Upper lobe of left lung (tissue), 6 donors: ENCODE measurements at regions not wholly inside any gene's neighbourhood (a gene's known extent, or its start where the extent isn't known, plus 50 kb on each side); places are given as distances from the start of the nearest gene placed in this dataset.

Experiments
- ATAC-seq, 2 donors: fragments of 200-7000 bp; cut with Tn5 transposase; one replicate each; pipeline ENCODE4 v1.9.1; 2022; ENCODE audit warnings: mild to moderate bottlenecking in 2 of 2, moderate library complexity in 2 of 2; ENCODE audit not compliant: low FRiP score in 2 of 2
- DNase-seq, 2 donors: peaks; one replicate each; pipeline ENCODE4 v3.0.0-alpha.2; 2019 to 2020
- H3K27ac ChIP-seq, 4 donors: fragments of 200-600 bp; sonication (generic); one replicate each; pipeline ENCODE4 v1.5.1; 2016 to 2019
- H3K27me3 ChIP-seq, 4 donors: fragments of 200-600 bp; sonication (generic); one replicate each; pipeline ENCODE4 v1.5.1; 2017 to 2019
- H3K36me3 ChIP-seq, 4 donors: fragments of 200-600 bp; sonication (generic); one replicate each; pipeline ENCODE4 v1.5.1; 2016 to 2019
- H3K4me1 ChIP-seq, 4 donors: fragments of 200-600 bp; sonication (generic); one replicate each; pipeline ENCODE4 v1.5.1; 2018 to 2019
- H3K4me3 ChIP-seq, 4 donors: fragments of 200-600 bp; sonication (generic); one replicate each; pipeline ENCODE4 v1.5.1; 2017 to 2019; ENCODE audit warnings: mild to moderate bottlenecking in 2 of 4, moderate library complexity in 1 of 4
- H3K9me3 ChIP-seq, 4 donors: fragments of 200-600 bp; sonication (generic); one replicate each; pipeline ENCODE4 v1.5.1; 2018 to 2019
- EP300 ChIP-seq, 4 donors: sonication (generic); formaldehyde crosslinking; IDR thresholded peaks; one replicate each; pipeline ENCODE4 v1.5.1; 2017; ENCODE audit warnings: antibody characterized with exemption in 4 of 4, control low read depth in 2 of 4
- POLR2A ChIP-seq, 4 donors: fragments of 450-650 bp; IDR thresholded peaks; one replicate each; pipeline ENCODE4 v1.5.1; 2016 to 2017; ENCODE audit warnings: antibody characterized with exemption in 4 of 4, mild to moderate bottlenecking in 2 of 4
- POLR2AphosphoS5 ChIP-seq, 2 donors: sonication (generic); formaldehyde crosslinking; IDR thresholded peaks; one replicate each; pipeline ENCODE4 v1.5.1; 2017; ENCODE audit warnings: antibody characterized with exemption in 2 of 2
- WGBS, 2 donors: methylation state at CpG; one replicate each; pipeline ENCODE4 v1.1.5; 2017 to 2018; 5-methylcytosine and 5-hydroxymethylcytosine counted together
- TF ChIP-seq, protein P1 (sequence below), 6 experiments: fragments of 450-650 bp in 4 of 6; fragments of 200-600 bp in 2 of 6; sonication (generic) in 2 of 6; IDR thresholded peaks; one replicate each; pipeline ENCODE4 v1.5.1; 2016 to 2019; ENCODE audit warnings: antibody characterized with exemption in 6 of 6
- donor health status: DM: no; HTN: no; CAD: no; lungs with moderate emphysema.
- donor health status: DM: no; HTN: yes; CAD: no; lungs with severe emphysema.

DNA sequence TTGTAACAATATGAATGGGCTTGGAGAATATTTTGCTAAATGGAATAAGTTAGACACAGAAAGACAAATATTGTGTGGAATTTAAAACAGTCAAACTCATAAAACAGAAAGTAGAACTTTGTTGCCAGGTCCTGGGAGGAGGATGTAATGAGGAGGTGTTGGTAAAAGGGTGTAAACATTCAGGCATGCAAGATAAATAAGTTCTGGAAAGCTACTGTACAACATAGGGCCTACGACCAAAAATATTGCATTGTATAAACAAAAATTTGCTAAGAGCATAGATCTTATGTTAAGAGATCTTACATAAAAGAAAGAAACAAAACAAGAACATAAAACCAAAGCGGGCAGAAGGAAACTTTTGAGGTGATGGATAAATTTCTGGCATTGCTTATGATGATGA lies 1907.8 kb upstream of the PCDH20 start:
- WGBS, 2 donors, result 48 to 56% methylated on average over 2 of the region's 2 CpGs
- Histone ChIP-seq H3K27ac (no peak overlapping the region), H3K9me3 (no peaks in the 10 kb centered on the region), H3K4me3 (no peak overlapping the region), H3K4me1 (no peaks in the 10 kb centered on the region), H3K36me3 (no peaks in the 10 kb centered on the region), H3K27me3 (no peaks in the 10 kb centered on the region)
- TF ChIP-seq POLR2A (IDR thresholded peaks at IDR 0.05), result no peak
- TF ChIP-seq EP300 (IDR thresholded peaks at IDR 0.05), result no peak
- no peak for TF ChIP-seq POLR2AphosphoS5 (IDR thresholded peaks at IDR 0.05)
- DNase-seq, result no peak
- no peak for ATAC-seq

DNA sequence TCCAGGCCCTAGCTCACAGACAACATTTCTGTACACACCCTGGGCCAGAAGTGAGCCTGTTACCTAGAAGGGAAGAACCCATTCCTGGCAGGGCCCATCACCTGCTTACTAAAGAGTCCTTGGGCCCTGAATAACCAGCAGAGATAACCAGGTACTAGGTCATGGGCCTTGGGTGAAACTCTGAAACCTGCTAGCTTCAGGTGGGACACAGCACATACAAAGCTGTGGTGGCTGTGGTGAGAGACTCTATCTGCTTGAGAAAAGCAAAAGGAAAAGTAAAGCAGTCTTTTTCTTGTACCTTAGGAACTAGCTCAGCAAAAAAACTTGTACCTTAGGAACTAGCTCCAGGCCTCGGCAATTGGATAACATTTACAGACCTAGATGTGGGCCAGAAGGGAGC lies 1895.9 kb upstream of the PCDH20 start:
- Histone ChIP-seq H3K27ac (no peak overlapping the region), H3K9me3 (no peaks in the 10 kb centered on the region), H3K27me3 (no peaks in the 10 kb centered on the region), H3K4me1 (no peaks in the 10 kb centered on the region), H3K36me3 (no peaks in the 10 kb centered on the region), H3K4me3 (no peak overlapping the region)
- no peak for TF ChIP-seq POLR2AphosphoS5 (IDR thresholded peaks at IDR 0.05)
- no peak for TF ChIP-seq EP300 (IDR thresholded peaks at IDR 0.05)
- TF ChIP-seq, protein P1, sequence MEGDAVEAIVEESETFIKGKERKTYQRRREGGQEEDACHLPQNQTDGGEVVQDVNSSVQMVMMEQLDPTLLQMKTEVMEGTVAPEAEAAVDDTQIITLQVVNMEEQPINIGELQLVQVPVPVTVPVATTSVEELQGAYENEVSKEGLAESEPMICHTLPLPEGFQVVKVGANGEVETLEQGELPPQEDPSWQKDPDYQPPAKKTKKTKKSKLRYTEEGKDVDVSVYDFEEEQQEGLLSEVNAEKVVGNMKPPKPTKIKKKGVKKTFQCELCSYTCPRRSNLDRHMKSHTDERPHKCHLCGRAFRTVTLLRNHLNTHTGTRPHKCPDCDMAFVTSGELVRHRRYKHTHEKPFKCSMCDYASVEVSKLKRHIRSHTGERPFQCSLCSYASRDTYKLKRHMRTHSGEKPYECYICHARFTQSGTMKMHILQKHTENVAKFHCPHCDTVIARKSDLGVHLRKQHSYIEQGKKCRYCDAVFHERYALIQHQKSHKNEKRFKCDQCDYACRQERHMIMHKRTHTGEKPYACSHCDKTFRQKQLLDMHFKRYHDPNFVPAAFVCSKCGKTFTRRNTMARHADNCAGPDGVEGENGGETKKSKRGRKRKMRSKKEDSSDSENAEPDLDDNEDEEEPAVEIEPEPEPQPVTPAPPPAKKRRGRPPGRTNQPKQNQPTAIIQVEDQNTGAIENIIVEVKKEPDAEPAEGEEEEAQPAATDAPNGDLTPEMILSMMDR (IDR thresholded peaks at IDR 0.05), result no peak
- TF ChIP-seq POLR2A (IDR thresholded peaks at IDR 0.05), result no peak
- WGBS, 2 donors, result 94% methylated on average over 1 of the region's 1 CpG
- DNase-seq (no peak), ATAC-seq (no peak)

DNA sequence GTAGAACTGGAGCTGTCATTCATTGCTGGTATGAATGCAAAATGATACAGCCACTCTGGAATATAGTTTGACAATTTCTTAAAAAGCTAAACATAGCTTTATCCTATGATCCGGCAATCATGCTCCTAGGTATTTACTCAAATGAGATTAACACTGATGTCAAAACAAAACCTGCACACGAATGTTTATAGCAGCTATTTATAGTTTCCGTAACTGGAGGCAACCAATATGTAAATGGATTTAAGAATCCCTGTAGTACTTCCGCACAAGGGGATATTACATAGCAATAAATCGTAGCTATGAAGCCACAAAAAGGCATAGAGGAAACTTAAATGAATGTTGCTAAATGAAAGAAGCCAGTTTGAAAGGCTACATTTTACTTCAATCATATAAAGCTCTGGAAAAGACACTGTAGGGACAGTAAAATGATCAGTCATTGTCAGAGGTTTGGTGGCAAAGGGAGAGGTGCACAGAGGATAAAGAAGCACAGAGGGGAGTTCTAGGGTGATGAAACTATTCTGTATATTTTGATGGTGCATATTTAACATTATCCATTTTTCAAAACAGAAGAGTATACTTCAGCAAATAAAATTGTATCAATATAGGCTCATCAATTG lies 1893.0 kb upstream of the PCDH20 start:
- no peaks in the 10 kb centered on the region for H3K36me3 ChIP-seq
- H3K4me3 ChIP-seq, result no peak overlapping the region
- H3K27me3 ChIP-seq, result no peaks in the 10 kb centered on the region
- ATAC-seq, result no peak
- WGBS, 2 donors, result 82 to 83% methylated on average over 5 of the region's 5 CpGs
- no peak for TF ChIP-seq POLR2A (IDR thresholded peaks at IDR 0.05)
- no peak for TF ChIP-seq POLR2AphosphoS5 (IDR thresholded peaks at IDR 0.05)
- TF ChIP-seq, protein P1 (IDR thresholded peaks at IDR 0.05), result no peak
- no peak for TF ChIP-seq EP300 (IDR thresholded peaks at IDR 0.05)
- DNase-seq, result no peak
- no peaks in the 10 kb centered on the region for H3K4me1 ChIP-seq
- no peak overlapping the region for H3K27ac ChIP-seq
- H3K9me3 ChIP-seq, result peaks cover 0 to 10% (median 2%) of the 10 kb centered on the region in 4 donors

DNA sequence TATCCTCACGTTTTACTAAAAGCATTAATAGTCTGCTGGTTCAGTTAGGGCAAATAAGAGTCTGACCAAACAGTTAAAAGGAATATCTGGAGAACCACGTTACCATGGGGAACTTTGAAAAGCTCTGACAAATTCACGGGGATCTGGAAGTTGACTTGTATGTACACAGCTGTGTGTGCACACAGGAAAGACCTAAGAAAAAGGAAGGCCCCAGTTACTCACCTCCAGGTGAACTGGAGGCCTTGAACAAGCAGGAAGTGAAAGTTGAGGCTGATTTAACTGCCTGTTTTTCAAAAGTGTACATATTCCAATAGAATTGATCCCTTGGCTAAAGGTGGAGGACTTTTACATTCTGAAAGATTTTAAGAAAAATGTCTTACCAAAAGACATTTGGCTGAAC lies 1891.6 kb upstream of the PCDH20 start:
- Histone ChIP-seq H3K36me3 (no peaks in the 10 kb centered on the region), H3K4me3 (no peak overlapping the region), H3K27me3 (no peaks in the 10 kb centered on the region), H3K4me1 (no peaks in the 10 kb centered on the region), H3K9me3 (peaks cover 0 to 10% (median 2%) of the 10 kb centered on the region in 4 donors), H3K27ac (no peak overlapping the region)
- TF ChIP-seq, protein P1 (IDR thresholded peaks at IDR 0.05), result no peak
- no peak for ATAC-seq
- 34 to 45% methylated on average over 3 of the region's 3 CpGs for WGBS, 2 donors
- no peak for DNase-seq

DNA sequence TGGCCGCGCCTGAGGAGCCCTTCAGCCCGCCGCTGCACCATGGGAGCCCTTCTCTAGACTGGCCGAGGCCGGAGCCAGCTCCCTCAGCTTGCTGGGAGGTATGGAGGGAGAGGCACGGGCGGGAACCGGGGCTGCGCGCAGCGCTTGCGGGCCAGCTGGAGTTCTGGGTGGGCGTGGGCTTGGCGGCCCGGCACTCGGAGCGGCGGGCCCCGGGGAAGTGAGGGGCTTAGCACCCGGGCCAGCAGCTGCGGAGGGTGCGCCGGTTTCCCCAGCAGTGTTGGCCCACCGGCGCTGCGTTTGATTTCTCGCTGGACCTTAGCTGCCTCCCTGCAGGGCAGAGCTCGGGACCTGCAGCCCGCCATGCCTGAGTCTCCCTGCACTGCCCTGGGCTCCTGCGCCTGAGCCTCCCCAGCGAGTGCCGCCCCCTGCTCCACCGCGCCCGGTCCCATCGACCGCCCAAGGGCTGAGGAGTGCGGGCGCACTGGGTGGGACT lies 1890.0 kb upstream of the PCDH20 start:
- no peak for ATAC-seq
- DNase-seq, result peak in 1 of 2 donors; percentile 75
- H3K27ac ChIP-seq, result no peak overlapping the region
- TF ChIP-seq, protein P1 (IDR thresholded peaks at IDR 0.05), result no peak
- TF ChIP-seq POLR2AphosphoS5 (IDR thresholded peaks at IDR 0.05), result no peak
- no peaks in the 10 kb centered on the region for H3K36me3 ChIP-seq
- 95 to 97% methylated on average over 29 to 39 of the region's 40 CpGs for WGBS, 2 donors
- H3K27me3 ChIP-seq, result no peaks in the 10 kb centered on the region
- peaks cover 0 to 10% (median 2%) of the 10 kb centered on the region in 4 donors for H3K9me3 ChIP-seq
- no peaks in the 10 kb centered on the region for H3K4me1 ChIP-seq
- no peak overlapping the region for H3K4me3 ChIP-seq
